ENCODE measurements at regions not wholly inside any gene's neighbourhood (a gene's known extent, or its start where the extent isn't known, plus 50 kb on each side); places are given as distances from the start of the nearest gene placed in this dataset.

GRCh38 chr5:61924251-61924650 is 381.8 kb upstream of the KIF2A start:
- TF ChIP-seq CTCF (IDR thresholded peaks at IDR 0.05; ENCODE audit: borderline replicate concordance, extremely low read depth, low read length, poor library complexity, severe bottlenecking) = no peak
- no peak for TF ChIP-seq EZH2 (IDR thresholded peaks at IDR 0.05; ENCODE audit: borderline replicate concordance, low read depth, low read length, severe bottlenecking)
